GM21723 (cell line): ENCODE measurements at regions not wholly inside any gene's neighbourhood (a gene's known extent, or its start where the extent isn't known, plus 50 kb on each side); places are given as distances from the start of the nearest gene placed in this dataset.

Source experiments
- ATAC-seq: cut with Tn5 transposase; IDR thresholded peaks from one replicate; pipeline ENCODE4 v1.9.1; 2021; ENCODE audit warnings: mild to moderate bottlenecking, moderate library complexity; ENCODE audit not compliant: unreplicated experiment

- no peak for ATAC-seq
Observed at GRCh38 chr19:31962561-31962996, 382.8 kb upstream of the ZNF507 start.

GRCh38 chr19:31963746-31964145 is 381.7 kb upstream of the ZNF507 start:
- no peak for ATAC-seq

DNA sequence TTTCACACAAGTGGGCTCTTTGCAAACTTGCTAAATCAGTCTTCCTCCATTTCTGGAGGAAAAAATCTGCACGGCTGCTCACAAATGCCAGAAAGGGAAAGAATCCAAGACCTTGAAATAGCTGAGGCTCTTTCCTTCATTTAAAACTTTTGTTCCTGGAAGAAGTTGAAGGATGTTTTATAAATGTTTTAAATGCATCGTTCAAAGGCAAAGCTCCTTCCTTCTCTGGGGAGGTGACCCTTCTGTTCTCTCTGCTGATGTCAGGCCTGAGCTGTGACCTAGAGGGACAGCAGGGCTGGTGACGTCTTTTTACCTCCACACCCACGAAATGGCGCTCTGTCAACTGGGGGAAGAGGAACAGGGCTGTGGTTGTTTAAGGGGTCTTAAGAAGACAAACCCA is 376.4 kb upstream of the ZNF507 start:
- no peak for ATAC-seq

- ATAC-seq, result no peak
Observed at GRCh38 chr19:31970027-31970461, 375.4 kb upstream of the ZNF507 start.

DNA sequence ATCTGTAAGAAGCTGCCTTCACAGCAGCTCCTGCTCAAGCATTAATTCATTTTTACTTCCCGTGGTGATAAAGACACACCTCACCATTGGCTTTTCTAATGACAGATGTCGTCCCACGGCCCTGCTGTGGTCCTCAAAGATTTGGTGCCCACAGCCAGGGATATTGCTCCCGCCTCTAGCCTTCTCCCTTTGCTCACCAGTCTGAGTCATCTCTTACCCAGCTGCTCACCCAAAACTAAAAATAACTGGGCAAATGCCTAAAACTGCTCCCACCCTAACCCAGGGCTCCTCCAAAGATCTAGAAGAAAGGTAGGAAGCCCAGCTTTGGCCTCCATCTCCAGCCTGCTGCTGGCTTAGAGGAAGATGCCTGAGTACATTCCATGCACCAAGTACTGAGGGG is 371.1 kb upstream of the ZNF507 start:
- ATAC-seq, result no peak

GRCh38 chr19:31974941-31975340 is 370.5 kb upstream of the ZNF507 start:
- ATAC-seq, result no peak

DNA sequence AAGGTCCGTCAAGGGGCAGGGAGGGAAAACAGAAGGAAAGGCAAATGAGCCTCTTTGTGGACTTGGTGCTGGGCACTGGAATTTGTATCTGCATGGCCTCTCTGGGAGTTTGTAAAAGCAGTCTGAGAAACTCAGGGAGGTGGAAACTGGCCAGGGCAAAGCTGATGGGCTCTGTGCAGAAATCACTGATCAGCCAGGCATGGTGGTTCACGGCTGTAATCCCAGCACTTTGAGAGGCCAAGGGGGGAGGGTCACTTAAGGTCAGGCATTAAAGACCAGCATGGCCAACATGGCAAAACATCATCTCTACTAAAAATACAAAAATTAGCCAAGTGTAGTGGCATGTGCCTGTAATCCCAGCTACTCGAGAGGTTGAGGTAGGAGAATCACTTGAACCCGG is 369.9 kb upstream of the ZNF507 start:
- ATAC-seq, result no peak

- no peak for ATAC-seq
Observed at GRCh38 chr19:31976775-31977536, 368.5 kb upstream of the ZNF507 start.

DNA sequence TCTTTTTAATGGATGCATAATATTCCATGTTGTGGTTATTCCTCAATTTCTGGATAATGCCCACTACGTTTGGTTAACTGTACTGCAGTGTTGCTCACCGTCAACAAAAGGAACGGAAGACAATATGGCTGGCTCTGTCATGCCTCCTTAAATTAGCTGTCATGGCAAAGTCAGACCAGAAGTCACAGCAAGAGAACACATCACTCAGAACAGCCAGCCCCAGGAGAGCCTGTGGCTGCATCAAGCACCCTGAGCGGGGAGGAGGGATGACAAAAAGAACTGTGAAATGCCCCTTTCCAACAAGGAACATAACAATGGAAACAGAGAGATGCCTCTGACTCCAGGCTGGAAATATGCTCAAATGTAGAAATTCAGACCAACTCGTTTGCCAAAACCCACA is 366.0 kb upstream of the ZNF507 start:
- no peak for ATAC-seq

GRCh38 chr19:31979949-31980670 is 365.3 kb upstream of the ZNF507 start:
- no peak for ATAC-seq

- ATAC-seq, result no peak
Observed at GRCh38 chr19:31980796-31981195, 364.6 kb upstream of the ZNF507 start.

DNA sequence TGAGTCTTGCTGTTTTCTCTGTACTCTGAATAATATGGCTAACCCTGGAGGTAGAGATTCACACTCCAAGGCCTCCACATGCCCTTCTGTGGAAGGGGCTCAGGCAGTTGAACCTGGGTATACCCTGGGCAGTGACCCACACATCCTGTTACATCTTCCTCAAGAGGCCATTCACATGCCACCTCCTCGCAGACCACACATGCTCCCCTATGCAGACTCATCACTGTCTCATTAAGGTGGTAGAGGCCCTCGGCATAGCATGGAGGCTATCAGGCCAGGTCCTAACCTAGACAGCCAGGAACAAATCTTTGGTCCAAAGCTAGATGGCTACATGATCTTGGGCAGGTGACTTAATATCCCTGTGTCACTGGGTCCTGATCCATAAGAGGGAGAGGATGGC is 363.9 kb upstream of the ZNF507 start:
- no peak for ATAC-seq

DNA sequence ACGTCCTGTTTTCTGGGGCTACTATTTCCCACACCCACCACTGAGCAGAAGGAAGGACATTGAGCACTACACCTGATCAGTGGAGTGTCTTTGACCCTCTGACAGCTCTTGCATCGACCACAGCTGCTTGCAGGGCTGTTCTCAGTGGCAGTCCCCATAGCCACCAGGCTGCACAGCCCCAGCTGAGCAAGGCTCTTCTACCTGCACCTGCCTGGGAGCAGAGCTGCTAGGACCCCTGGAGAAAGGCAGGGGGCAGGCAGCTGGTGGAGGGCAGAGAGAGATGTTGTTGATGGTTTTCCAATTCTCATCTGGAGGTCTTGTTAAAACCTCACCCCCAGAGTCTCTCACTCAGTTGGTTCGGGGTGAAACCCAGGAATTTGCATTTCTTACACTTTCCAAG is 361.8 kb upstream of the ZNF507 start:
- no peak for ATAC-seq

GRCh38 chr19:31985001-31985605 is 360.3 kb upstream of the ZNF507 start:
- no peak for ATAC-seq

DNA sequence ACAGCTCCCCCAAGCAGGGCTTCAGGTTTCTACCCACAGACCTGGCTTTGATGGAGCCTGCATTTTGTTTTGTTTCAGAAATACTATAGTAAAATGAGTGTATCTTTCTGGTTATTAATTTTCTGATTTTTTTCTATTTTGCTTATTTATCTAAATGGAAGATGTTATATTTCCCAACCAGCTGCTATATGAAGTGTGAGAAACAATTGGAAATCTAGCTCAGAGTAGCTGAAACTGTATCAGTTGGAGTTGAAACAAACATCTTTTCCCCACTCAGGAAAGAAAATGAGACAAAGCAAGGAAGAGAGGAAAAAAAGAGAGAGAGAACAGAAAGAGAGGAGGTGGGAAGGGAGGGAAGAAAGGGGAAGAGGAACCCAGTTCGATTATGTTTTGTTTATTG is 358.5 kb upstream of the ZNF507 start:
- no peak for ATAC-seq

- no peak for ATAC-seq
Observed at GRCh38 chr19:31988256-31988655, 357.2 kb upstream of the ZNF507 start.

GRCh38 chr19:31991984-31992655 is 353.3 kb upstream of the ZNF507 start:
- no peak for ATAC-seq

DNA sequence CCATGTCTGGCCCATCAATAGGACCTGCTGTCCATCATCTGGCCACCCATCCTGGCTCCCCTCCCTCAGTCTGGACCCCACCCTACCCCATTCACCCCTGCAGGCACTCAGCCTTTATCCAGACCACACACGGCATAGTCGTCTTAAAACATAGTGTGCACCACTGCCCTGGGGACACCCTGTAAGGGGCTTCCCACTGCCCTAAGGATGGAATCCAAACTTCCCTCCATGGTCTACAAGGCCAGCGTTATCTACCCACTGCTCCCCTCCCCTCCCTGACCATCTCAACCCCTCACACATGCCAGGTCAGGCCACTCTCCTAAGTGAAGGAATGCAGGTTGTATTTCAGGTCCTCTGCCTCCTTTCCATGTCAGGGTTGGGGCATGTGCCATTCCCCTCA is 352.7 kb upstream of the ZNF507 start:
- ATAC-seq, result no peak

GRCh38 chr19:31995546-31995945 is 349.9 kb upstream of the ZNF507 start:
- ATAC-seq, result no peak

DNA sequence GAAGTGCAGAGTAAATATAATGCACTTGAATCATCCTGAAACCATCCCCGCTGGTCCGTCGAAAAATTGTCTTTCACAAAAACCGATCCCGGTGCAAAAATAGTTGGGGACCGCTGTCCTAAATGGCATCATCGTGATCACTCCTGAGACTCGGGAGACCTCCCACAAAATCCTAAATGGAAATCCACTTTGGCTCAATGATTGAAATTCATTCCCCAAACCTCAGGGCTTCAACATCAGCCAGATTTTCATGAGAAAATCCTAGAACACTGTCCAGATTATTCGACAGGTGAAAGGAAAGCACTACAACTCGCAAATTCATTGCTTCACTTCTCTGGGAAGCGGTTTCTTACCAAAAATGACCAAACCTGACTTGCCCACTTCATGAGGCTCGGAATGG is 335.3 kb upstream of the ZNF507 start:
- ATAC-seq, result no peak

DNA sequence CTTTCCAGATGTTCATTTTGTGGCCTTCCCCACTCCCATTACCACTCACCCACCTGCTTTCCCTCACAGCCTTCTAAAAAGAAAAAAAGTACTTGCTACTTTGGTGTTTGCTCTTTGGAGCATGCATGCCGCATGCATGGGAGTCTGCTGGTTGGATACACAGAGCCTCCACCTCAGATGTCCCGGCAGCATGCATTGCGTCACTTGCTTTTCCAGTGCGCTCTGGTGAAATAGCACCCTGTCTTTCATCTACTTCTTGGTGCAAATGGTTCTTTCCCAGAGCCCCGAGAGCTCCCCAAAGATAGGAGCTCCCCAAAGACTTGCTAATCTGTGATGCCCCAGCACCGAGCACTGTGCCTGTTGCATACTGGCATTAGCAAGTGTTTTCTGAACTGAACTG is 333.2 kb upstream of the ZNF507 start:
- ATAC-seq, result no peak
